ENCODE measurements at regions not wholly inside any gene's neighbourhood (a gene's known extent, or its start where the extent isn't known, plus 50 kb on each side); places are given as distances from the start of the nearest gene placed in this dataset.

DNA sequence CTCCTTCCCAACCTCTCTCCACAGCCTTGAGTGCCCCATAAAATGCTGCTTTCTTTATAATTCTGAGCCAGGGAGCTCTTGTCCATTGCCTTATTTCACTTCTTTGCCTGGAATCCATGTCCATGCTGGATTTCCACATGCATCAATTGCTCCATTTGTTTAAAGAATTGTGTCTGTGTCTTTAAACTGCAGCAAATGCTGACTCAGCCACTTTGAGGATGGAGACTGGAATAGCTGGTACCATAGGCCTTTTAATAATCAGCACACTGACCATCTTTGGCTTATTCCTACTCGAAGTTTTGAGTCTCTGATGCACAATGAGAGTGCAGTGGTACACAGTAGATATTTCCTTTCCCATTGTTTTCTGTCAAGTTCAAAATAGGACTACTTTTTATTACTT lies 318.8 kb downstream of the LRIG3 start:
- H3K27ac ChIP-seq (replicated peaks): no peak overlapping the region
- DNase-seq (ENCODE audit: low read depth in 1 of 2, low spot score in 1 of 2): no peak
- H3K27me3 ChIP-seq (ENCODE audit: insufficient read depth, poor library complexity, severe bottlenecking): no peaks in the 10 kb centered on the region
- no peak overlapping the region for H3K4me3 ChIP-seq (replicated peaks; ENCODE audit: insufficient read depth, low read length)
- TF ChIP-seq POLR2AphosphoS5 (IDR thresholded peaks at IDR 0.05; ENCODE audit: low read depth): no peak
- no peak for TF ChIP-seq SPI1 (IDR thresholded peaks at IDR 0.05; ENCODE audit: borderline replicate concordance, low read depth)
- TF ChIP-seq, protein P1, sequence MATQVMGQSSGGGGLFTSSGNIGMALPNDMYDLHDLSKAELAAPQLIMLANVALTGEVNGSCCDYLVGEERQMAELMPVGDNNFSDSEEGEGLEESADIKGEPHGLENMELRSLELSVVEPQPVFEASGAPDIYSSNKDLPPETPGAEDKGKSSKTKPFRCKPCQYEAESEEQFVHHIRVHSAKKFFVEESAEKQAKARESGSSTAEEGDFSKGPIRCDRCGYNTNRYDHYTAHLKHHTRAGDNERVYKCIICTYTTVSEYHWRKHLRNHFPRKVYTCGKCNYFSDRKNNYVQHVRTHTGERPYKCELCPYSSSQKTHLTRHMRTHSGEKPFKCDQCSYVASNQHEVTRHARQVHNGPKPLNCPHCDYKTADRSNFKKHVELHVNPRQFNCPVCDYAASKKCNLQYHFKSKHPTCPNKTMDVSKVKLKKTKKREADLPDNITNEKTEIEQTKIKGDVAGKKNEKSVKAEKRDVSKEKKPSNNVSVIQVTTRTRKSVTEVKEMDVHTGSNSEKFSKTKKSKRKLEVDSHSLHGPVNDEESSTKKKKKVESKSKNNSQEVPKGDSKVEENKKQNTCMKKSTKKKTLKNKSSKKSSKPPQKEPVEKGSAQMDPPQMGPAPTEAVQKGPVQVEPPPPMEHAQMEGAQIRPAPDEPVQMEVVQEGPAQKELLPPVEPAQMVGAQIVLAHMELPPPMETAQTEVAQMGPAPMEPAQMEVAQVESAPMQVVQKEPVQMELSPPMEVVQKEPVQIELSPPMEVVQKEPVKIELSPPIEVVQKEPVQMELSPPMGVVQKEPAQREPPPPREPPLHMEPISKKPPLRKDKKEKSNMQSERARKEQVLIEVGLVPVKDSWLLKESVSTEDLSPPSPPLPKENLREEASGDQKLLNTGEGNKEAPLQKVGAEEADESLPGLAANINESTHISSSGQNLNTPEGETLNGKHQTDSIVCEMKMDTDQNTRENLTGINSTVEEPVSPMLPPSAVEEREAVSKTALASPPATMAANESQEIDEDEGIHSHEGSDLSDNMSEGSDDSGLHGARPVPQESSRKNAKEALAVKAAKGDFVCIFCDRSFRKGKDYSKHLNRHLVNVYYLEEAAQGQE (IDR thresholded peaks at IDR 0.05; ENCODE audit: insufficient replicate concordance, low read depth): no peak
- TF ChIP-seq CTCF (IDR thresholded peaks at IDR 0.05; ENCODE audit: insufficient read depth, low read length): no peak
- TF ChIP-seq GABPA (IDR thresholded peaks at IDR 0.05; ENCODE audit: low read depth): no peak

GRCh38 chr12:58602179-58602578 lies 318.1 kb downstream of the LRIG3 start:
- Histone ChIP-seq H3K27ac (replicated peaks) (no peak overlapping the region), H3K27me3 (ENCODE audit: insufficient read depth, poor library complexity, severe bottlenecking) (no peaks in the 10 kb centered on the region), H3K4me3 (replicated peaks; ENCODE audit: insufficient read depth, low read length) (no peak overlapping the region)
- no peak for DNase-seq (ENCODE audit: low read depth in 1 of 2, low spot score in 1 of 2)
- TF ChIP-seq CTCF (IDR thresholded peaks at IDR 0.05; ENCODE audit: insufficient read depth, low read length): no peak
- TF ChIP-seq GABPA (IDR thresholded peaks at IDR 0.05; ENCODE audit: low read depth): no peak
- TF ChIP-seq SPI1 (IDR thresholded peaks at IDR 0.05; ENCODE audit: borderline replicate concordance, low read depth): no peak
- TF ChIP-seq POLR2AphosphoS5 (IDR thresholded peaks at IDR 0.05; ENCODE audit: low read depth): no peak
- TF ChIP-seq, protein P1 (IDR thresholded peaks at IDR 0.05; ENCODE audit: insufficient replicate concordance, low read depth): no peak

DNA sequence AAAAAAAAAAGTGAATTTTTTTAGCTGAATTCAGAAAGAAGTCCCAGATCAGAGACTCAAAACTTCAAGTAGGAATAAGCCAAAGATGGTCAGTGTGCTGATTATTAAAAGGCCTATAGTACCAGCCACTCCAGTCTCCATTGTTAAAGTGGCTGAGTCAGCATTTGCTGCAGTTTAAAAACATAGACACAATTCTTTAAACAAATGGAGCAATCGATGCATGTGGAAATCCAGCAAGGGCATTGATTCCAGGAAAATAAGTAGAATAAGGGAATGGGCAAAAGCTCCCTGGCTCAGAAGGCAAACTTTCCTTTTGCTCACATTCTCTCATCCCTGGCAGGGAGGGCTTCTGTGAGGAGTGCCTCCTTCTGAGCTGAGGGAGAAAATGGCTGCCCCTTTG lies 317.6 kb downstream of the LRIG3 start:
- DNase-seq (ENCODE audit: low read depth in 1 of 2, low spot score in 1 of 2): no peak
- Histone ChIP-seq H3K27ac (replicated peaks) (no peak overlapping the region), H3K27me3 (ENCODE audit: insufficient read depth, poor library complexity, severe bottlenecking) (no peaks in the 10 kb centered on the region), H3K4me3 (replicated peaks; ENCODE audit: insufficient read depth, low read length) (no peak overlapping the region)
- TF ChIP-seq, protein P1 (IDR thresholded peaks at IDR 0.05; ENCODE audit: insufficient replicate concordance, low read depth): no peak
- TF ChIP-seq CTCF (IDR thresholded peaks at IDR 0.05; ENCODE audit: insufficient read depth, low read length): no peak

Measured in HL-60 (cell line).